GM18867 (cell line): ENCODE measurements at regions not wholly inside any gene's neighbourhood (a gene's known extent, or its start where the extent isn't known, plus 50 kb on each side); places are given as distances from the start of the nearest gene placed in this dataset.

Source experiments
- ATAC-seq: cut with Tn5 transposase; IDR thresholded peaks from one replicate; pipeline ENCODE4 v1.9.1; 2021; ENCODE audit warnings: mild to moderate bottlenecking, moderate library complexity; ENCODE audit not compliant: unreplicated experiment

- ATAC-seq = no peak
These were observed 368.0 kb upstream of the RAB6C start for GRCh38 chr2:129611471-129611870.

GRCh38 chr2:129619471-129619870 is 360.0 kb upstream of the RAB6C start:
- ATAC-seq = no peak

GRCh38 chr2:129620411-129620810 is 359.1 kb upstream of the RAB6C start:
- no peak for ATAC-seq

GRCh38 chr2:129623783-129624182 is 355.7 kb upstream of the RAB6C start:
- ATAC-seq = no peak

- no peak for ATAC-seq
These were observed 352.0 kb upstream of the RAB6C start for GRCh38 chr2:129627437-129627836.

- ATAC-seq = no peak
These were observed 342.8 kb upstream of the RAB6C start for GRCh38 chr2:129636692-129637091.

- no peak for ATAC-seq
These were observed 338.1 kb upstream of the RAB6C start for GRCh38 chr2:129641371-129641770.

GRCh38 chr2:129642526-129643043 is 336.9 kb upstream of the RAB6C start:
- no peak for ATAC-seq

- no peak for ATAC-seq
These were observed 334.1 kb upstream of the RAB6C start for GRCh38 chr2:129645335-129645734.

GRCh38 chr2:129646107-129646506 is 333.4 kb upstream of the RAB6C start:
- no peak for ATAC-seq

GRCh38 chr2:129653246-129653645 is 326.2 kb upstream of the RAB6C start:
- no peak for ATAC-seq

GRCh38 chr2:129654331-129654730 is 325.1 kb upstream of the RAB6C start:
- no peak for ATAC-seq

GRCh38 chr2:129656081-129656598 is 323.3 kb upstream of the RAB6C start:
- no peak for ATAC-seq

- no peak for ATAC-seq
These were observed 321.0 kb upstream of the RAB6C start for GRCh38 chr2:129658430-129658829.

- ATAC-seq = no peak
These were observed 317.5 kb upstream of the RAB6C start for GRCh38 chr2:129661935-129662334.

- ATAC-seq = no peak
These were observed 311.9 kb upstream of the RAB6C start for GRCh38 chr2:129667577-129667976.

GRCh38 chr2:129672521-129672920 is 306.9 kb upstream of the RAB6C start:
- ATAC-seq = no peak

GRCh38 chr2:129673234-129673633 is 306.2 kb upstream of the RAB6C start:
- no peak for ATAC-seq

GRCh38 chr2:129673847-129674711 is 305.4 kb upstream of the RAB6C start:
- peak; percentile 94 for ATAC-seq

GRCh38 chr2:129678751-129679150 is 300.7 kb upstream of the RAB6C start:
- ATAC-seq = no peak

- ATAC-seq = no peak
These were observed 297.7 kb upstream of the RAB6C start for GRCh38 chr2:129681788-129682187.
